DND-41 (cell line): ENCODE measurements at regions not wholly inside any gene's neighbourhood (a gene's known extent, or its start where the extent isn't known, plus 50 kb on each side); places are given as distances from the start of the nearest gene placed in this dataset.

Source experiments
- ATAC-seq: fragments of 200-7000 bp; cut with Tn5 transposase; 3 replicates; pipeline ENCODE4 v1.9.1; 2021; ENCODE audit warnings: low read depth; ENCODE audit not compliant: insufficient read depth
- DNase-seq: peaks from one replicate; pipeline ENCODE4 v3.0.0-alpha.2; 2020
- H2AFZ ChIP-seq: 2 replicates; pipeline ENCODE4 v1.6.0; 2012; ENCODE audit warnings: low read depth, low read length
- H3K27ac ChIP-seq: 2 replicates; pipeline ENCODE4 v1.5.1; 2012; ENCODE audit warnings: low read length, inconsistent platforms
- H3K27me3 ChIP-seq: fragments of 200-600 bp; sonication (generic); 2 replicates; pipeline ENCODE4 v1.6.0; 2012; ENCODE audit warnings: low read length, mild to moderate bottlenecking, inconsistent platforms; ENCODE audit not compliant: insufficient read depth, poor library complexity
- H3K36me3 ChIP-seq: 2 replicates; pipeline ENCODE4 v1.5.1; 2012; ENCODE audit warnings: low read length, inconsistent platforms; ENCODE audit not compliant: insufficient read depth
- H3K4me1 ChIP-seq: 2 replicates; pipeline ENCODE4 v1.5.1; 2012; ENCODE audit warnings: mild to moderate bottlenecking, low read length; ENCODE audit not compliant: insufficient read depth
- H3K4me2 ChIP-seq: 2 replicates; pipeline ENCODE4 v1.6.0; 2012; ENCODE audit warnings: mild to moderate bottlenecking, moderate library complexity, low read length, inconsistent platforms; ENCODE audit not compliant: insufficient read depth
- H3K4me3 ChIP-seq, 2 experiments: fragments of 200-600 bp in 1 of 2; shearing (Covaris generic) in 1 of 2; 2 replicates each; pipeline ENCODE4 v1.5.1; 2012 to 2016; ENCODE audit warnings: inconsistent platforms in 2 of 2, low read length in 2 of 2, mild to moderate bottlenecking in 2 of 2, low read depth in 1 of 2, moderate library complexity in 1 of 2
- H3K79me2 ChIP-seq: 2 replicates; pipeline ENCODE4 v1.6.0; 2012; ENCODE audit warnings: low read length, inconsistent platforms; ENCODE audit not compliant: insufficient read depth
- H3K9ac ChIP-seq: 2 replicates; pipeline ENCODE4 v1.6.0; 2012; ENCODE audit warnings: low read depth, mild to moderate bottlenecking, inconsistent platforms, low read length, moderate library complexity
- H3K9me3 ChIP-seq: 2 replicates; pipeline ENCODE4 v1.5.1; 2012; ENCODE audit warnings: low read length, moderate library complexity, mild to moderate bottlenecking, inconsistent platforms; ENCODE audit not compliant: insufficient read depth, severe bottlenecking
- H4K20me1 ChIP-seq: 2 replicates; pipeline ENCODE4 v1.6.0; 2012; ENCODE audit warnings: low read length; ENCODE audit not compliant: insufficient read depth
- EZH2 ChIP-seq: IDR thresholded peaks from 3 replicates; pipeline ENCODE4 v1.6.1; 2012; ENCODE audit warnings: borderline replicate concordance, low read depth, mild to moderate bottlenecking, moderate library complexity, low read length, inconsistent platforms; ENCODE audit not compliant: severe bottlenecking
- TF ChIP-seq, protein P1 (sequence below): IDR thresholded peaks from 2 replicates; pipeline ENCODE4 v1.5.1; 2012; ENCODE audit warnings: borderline replicate concordance, low read length, moderate library complexity, mild to moderate bottlenecking; ENCODE audit not compliant: poor library complexity, severe bottlenecking; ENCODE audit errors: extremely low read depth

DNA sequence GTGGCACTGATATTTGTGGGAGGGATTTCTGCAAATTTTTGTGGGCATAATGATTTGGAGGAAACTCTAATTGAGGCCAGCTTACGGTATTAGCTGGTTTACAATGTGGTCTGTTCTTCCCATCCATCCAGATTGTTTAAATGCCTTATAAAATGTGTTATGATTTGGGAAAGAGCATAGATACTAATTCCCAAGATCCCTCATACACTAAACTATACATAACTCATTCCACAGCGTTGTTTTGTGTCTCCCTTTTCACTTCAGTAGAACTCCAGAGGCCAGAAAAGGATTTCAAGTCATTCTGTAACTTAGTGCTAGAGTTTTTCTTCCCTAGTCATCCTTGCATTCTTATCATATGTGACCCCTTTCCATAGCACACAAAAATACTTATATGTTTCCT is 292.6 kb upstream of the NT5E start:
- H2AFZ ChIP-seq, result no peak overlapping the region
- H4K20me1 ChIP-seq, result no peaks in the 10 kb centered on the region
- TF ChIP-seq, protein P1, sequence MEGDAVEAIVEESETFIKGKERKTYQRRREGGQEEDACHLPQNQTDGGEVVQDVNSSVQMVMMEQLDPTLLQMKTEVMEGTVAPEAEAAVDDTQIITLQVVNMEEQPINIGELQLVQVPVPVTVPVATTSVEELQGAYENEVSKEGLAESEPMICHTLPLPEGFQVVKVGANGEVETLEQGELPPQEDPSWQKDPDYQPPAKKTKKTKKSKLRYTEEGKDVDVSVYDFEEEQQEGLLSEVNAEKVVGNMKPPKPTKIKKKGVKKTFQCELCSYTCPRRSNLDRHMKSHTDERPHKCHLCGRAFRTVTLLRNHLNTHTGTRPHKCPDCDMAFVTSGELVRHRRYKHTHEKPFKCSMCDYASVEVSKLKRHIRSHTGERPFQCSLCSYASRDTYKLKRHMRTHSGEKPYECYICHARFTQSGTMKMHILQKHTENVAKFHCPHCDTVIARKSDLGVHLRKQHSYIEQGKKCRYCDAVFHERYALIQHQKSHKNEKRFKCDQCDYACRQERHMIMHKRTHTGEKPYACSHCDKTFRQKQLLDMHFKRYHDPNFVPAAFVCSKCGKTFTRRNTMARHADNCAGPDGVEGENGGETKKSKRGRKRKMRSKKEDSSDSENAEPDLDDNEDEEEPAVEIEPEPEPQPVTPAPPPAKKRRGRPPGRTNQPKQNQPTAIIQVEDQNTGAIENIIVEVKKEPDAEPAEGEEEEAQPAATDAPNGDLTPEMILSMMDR, result no peak
- no peak for TF ChIP-seq EZH2
- H3K4me3 ChIP-seq, result no peak overlapping the region
- no peak for ATAC-seq
- H3K4me1 ChIP-seq, result no peaks in the 10 kb centered on the region
- no peak overlapping the region for H3K27ac ChIP-seq
- no peaks in the 10 kb centered on the region for H3K9me3 ChIP-seq
- H3K79me2 ChIP-seq, result no peaks in the 10 kb centered on the region
- H3K9ac ChIP-seq, result no peak overlapping the region
- H3K27me3 ChIP-seq, result no peaks in the 10 kb centered on the region
- DNase-seq, result no peak
- no peak overlapping the region for H3K4me2 ChIP-seq
- no peaks in the 10 kb centered on the region for H3K36me3 ChIP-seq

DNA sequence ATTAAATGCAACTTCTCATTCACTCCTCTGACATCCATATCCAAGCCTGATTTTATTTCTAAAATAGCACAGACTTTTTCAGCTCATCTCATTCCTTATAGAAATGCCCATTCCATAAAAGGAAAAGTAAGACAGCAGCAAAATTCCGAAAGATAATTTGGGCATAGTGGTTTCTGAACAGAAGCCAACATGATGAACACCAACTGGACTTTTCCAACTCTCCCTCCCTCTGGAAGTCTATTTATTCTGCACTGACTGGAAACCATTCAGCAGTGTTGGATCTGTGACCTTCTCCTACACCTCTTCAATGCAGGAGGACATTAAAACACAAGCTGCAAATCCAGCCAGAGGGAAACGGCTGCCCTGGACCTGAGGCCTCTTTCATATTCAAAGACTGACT is 306.2 kb upstream of the NT5E start:
- no peaks in the 10 kb centered on the region for H3K4me1 ChIP-seq
- H3K27me3 ChIP-seq, result no peaks in the 10 kb centered on the region
- no peaks in the 10 kb centered on the region for H3K36me3 ChIP-seq
- no peaks in the 10 kb centered on the region for H3K9me3 ChIP-seq
- no peak overlapping the region for H3K27ac ChIP-seq
- no peak for DNase-seq
- no peaks in the 10 kb centered on the region for H4K20me1 ChIP-seq
- no peaks in the 10 kb centered on the region for H3K79me2 ChIP-seq
- TF ChIP-seq, protein P1, result no peak
- no peak for TF ChIP-seq EZH2
- no peak for ATAC-seq
- H3K9ac ChIP-seq, result no peak overlapping the region
- H3K4me3 ChIP-seq, result no peak overlapping the region
- no peak overlapping the region for H3K4me2 ChIP-seq
- H2AFZ ChIP-seq, result no peak overlapping the region

DNA sequence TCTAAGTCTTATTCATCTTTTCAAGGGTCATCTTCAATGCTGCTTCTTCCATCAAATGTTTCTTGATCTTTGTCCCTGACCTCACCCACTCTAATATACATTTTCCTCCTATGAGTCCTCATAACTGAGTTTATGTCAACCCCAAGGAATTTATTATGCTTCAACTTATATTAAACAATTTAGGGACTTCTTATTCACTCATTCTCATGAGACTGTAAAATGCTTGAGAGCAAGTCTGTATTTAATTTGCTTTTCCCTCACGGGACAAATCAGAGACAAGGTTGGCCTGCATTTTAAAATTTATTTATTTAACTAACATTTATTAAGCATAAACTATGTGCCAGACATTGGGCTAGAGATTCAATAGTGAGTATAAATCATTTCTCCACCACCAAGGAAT is 312.0 kb upstream of the NT5E start:
- ATAC-seq, result no peak

More for the DNA sequence above, 312.0 kb upstream of the NT5E start:
- TF ChIP-seq, protein P1, result no peak
- TF ChIP-seq EZH2, result no peak
- H3K4me1 ChIP-seq, result no peaks in the 10 kb centered on the region
- H3K27ac ChIP-seq, result no peak overlapping the region
- H3K27me3 ChIP-seq, result no peaks in the 10 kb centered on the region
- H3K9ac ChIP-seq, result no peak overlapping the region
- no peaks in the 10 kb centered on the region for H3K9me3 ChIP-seq
- no peak overlapping the region for H3K4me2 ChIP-seq
- H3K36me3 ChIP-seq, result no peaks in the 10 kb centered on the region
- DNase-seq, result no peak
- H2AFZ ChIP-seq, result no peak overlapping the region
- no peaks in the 10 kb centered on the region for H3K79me2 ChIP-seq
- H3K4me3 ChIP-seq, result no peak overlapping the region
- H4K20me1 ChIP-seq, result no peaks in the 10 kb centered on the region
